Endothelial cell of umbilical vein (primary cell): ENCODE measurements at regions not wholly inside any gene's neighbourhood (a gene's known extent, or its start where the extent isn't known, plus 50 kb on each side); places are given as distances from the start of the nearest gene placed in this dataset.

Experiments
- EZH2 ChIP-seq: IDR thresholded peaks from 2 replicates; pipeline ENCODE4 v1.6.1; 2012; ENCODE audit warnings: borderline replicate concordance, low read depth, mild to moderate bottlenecking, moderate library complexity, low read length, inconsistent platforms; ENCODE audit not compliant: severe bottlenecking
- FOS ChIP-seq: IDR thresholded peaks from 2 replicates; pipeline ENCODE4 v1.6.1; 2011; ENCODE audit warnings: mild to moderate bottlenecking, low read length, moderate library complexity, borderline replicate concordance; ENCODE audit not compliant: insufficient read depth
- GATA2 ChIP-seq: IDR thresholded peaks from 2 replicates; pipeline ENCODE4 v1.7.0; 2011; ENCODE audit warnings: low read depth, mild to moderate bottlenecking, moderate library complexity, mixed read lengths, low read length; ENCODE audit not compliant: insufficient read length, insufficient read depth
- JUN ChIP-seq: IDR thresholded peaks from 2 replicates; pipeline ENCODE4 v1.6.1; 2011; ENCODE audit warnings: borderline replicate concordance, low read depth; ENCODE audit not compliant: insufficient read length, insufficient read depth
- MYC ChIP-seq: IDR thresholded peaks from one replicate; pipeline ENCODE4 v1.6.1; 2011; ENCODE audit warnings: mild to moderate bottlenecking, low read depth, low read length
- POLR2A ChIP-seq: IDR thresholded peaks from 2 replicates; pipeline ENCODE4 v1.6.1; 2012; ENCODE audit warnings: low read depth, mild to moderate bottlenecking, control low read depth, low read length
- POLR2AphosphoS5 ChIP-seq: IDR thresholded peaks from 2 replicates; pipeline ENCODE4 v1.6.1; 2012; ENCODE audit warnings: low read depth, mild to moderate bottlenecking, control low read depth, low read length, moderate library complexity; ENCODE audit not compliant: insufficient read depth
- TF ChIP-seq, protein P1 (sequence below), 2 donors: IDR thresholded peaks; 1 replicate in 1 of 2; 2 replicates in 1 of 2; pipeline ENCODE4 v1.5.1; 2011; ENCODE audit warnings: low read length in 2 of 2, mild to moderate bottlenecking in 2 of 2, moderate library complexity in 2 of 2, control low read depth in 1 of 2, inconsistent platforms in 1 of 2, low read depth in 1 of 2; ENCODE audit not compliant: insufficient read depth in 1 of 2; ENCODE audit errors: extremely low read depth in 1 of 2
- TF ChIP-seq, protein P2 (sequence below): IDR thresholded peaks from 2 replicates; pipeline ENCODE4 v1.6.1; 2011; ENCODE audit not compliant: insufficient read depth, insufficient read length

DNA sequence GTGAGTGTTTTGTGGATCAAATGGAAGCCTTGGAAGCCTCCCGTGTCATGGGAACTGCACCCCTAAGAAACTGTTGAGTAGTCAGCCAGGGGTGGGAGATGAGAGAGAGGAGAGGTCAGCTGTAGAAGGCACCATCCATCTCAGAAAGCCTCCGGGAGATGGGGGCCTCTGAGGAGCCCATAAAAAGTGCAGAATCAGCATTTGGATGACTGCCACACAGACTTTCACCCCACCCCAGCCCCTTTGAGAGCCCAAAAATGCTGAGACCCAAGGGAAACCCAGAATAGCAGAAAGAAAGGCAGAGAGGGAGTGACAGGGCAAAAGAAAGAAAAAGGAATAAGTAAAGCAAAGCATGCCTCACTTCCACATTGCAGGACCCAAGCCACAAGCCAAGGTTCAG, 443.1 kb upstream of the ZEB2 start:
- TF ChIP-seq, protein P1, sequence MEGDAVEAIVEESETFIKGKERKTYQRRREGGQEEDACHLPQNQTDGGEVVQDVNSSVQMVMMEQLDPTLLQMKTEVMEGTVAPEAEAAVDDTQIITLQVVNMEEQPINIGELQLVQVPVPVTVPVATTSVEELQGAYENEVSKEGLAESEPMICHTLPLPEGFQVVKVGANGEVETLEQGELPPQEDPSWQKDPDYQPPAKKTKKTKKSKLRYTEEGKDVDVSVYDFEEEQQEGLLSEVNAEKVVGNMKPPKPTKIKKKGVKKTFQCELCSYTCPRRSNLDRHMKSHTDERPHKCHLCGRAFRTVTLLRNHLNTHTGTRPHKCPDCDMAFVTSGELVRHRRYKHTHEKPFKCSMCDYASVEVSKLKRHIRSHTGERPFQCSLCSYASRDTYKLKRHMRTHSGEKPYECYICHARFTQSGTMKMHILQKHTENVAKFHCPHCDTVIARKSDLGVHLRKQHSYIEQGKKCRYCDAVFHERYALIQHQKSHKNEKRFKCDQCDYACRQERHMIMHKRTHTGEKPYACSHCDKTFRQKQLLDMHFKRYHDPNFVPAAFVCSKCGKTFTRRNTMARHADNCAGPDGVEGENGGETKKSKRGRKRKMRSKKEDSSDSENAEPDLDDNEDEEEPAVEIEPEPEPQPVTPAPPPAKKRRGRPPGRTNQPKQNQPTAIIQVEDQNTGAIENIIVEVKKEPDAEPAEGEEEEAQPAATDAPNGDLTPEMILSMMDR (IDR thresholded peaks at IDR 0.05; ENCODE audit: extremely low read depth in 1 of 2, insufficient read depth in 1 of 2, low read depth in 1 of 2, low read length in 2 of 2): no peak
- TF ChIP-seq EZH2 (no peak), POLR2A (no peak), JUN (no peak), POLR2AphosphoS5 (no peak), FOS (no peak), GATA2 (no peak), MYC (no peak)
- TF ChIP-seq, protein P2, sequence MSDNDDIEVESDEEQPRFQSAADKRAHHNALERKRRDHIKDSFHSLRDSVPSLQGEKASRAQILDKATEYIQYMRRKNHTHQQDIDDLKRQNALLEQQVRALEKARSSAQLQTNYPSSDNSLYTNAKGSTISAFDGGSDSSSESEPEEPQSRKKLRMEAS: no peak
